ENCODE measurements at regions not wholly inside any gene's neighbourhood (a gene's known extent, or its start where the extent isn't known, plus 50 kb on each side); places are given as distances from the start of the nearest gene placed in this dataset.

- Mint-ChIP-seq H3K27ac (no peak overlapping the region), H3K27me3 (no peaks in the 10 kb centered on the region), H3K4me3 (no peak overlapping the region), H3K36me3 (ENCODE audit: low read depth) (no peaks in the 10 kb centered on the region), H3K9me3 (peaks cover 8% of the 10 kb centered on the region), H3K4me1 (no peaks in the 10 kb centered on the region)
- intact Hi-C loops (cut with micrococcal nuclease) = no loop called here
- ChIA-PET POLR2A (no interaction called here), CTCF (no interaction called here)
- ATAC-seq (ENCODE audit: low read depth) (no peak), DNase-seq (no peak)
- no peak for TF ChIP-seq CTCF (IDR thresholded peaks at IDR 0.05)
Observed at GRCh38 chr20:11311659-11312224, 606.0 kb upstream of the BTBD3 start.

DNA sequence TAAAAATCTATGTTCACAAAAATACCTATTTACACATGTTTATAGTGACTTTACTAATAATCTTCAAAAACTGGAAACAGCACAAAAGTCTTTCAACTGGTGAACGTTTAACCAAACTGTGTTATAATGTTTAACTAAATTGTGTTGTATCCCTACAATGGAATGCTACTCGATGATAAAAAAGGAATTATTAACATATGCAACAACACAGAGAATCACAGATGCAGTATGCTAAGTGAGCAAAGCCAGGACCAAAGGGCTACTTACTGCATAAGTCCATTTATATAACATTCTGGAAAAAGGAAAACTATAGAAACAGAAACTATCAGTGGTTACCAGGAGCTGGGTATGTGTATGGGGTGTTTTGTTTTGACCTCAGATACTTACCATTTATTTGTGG, 602.2 kb upstream of the BTBD3 start:
- intact Hi-C loops (cut with micrococcal nuclease) = no loop called here
- Mint-ChIP-seq H3K27me3 (no peaks in the 10 kb centered on the region), H3K4me1 (no peaks in the 10 kb centered on the region), H3K36me3 (ENCODE audit: low read depth) (no peaks in the 10 kb centered on the region), H3K9me3 (peaks cover 8% of the 10 kb centered on the region), H3K4me3 (no peak overlapping the region), H3K27ac (no peak overlapping the region)
- POLR2A ChIA-PET = no interaction called here
- TF ChIP-seq CTCF (IDR thresholded peaks at IDR 0.05) = no peak
- DNase-seq (no peak), ATAC-seq (ENCODE audit: low read depth) (no peak)
- CTCF ChIA-PET = no interaction called here

GRCh38 chr20:11316244-11316643, 601.4 kb upstream of the BTBD3 start:
- H3K27ac Mint-ChIP-seq = no peak overlapping the region
- no peaks in the 10 kb centered on the region for H3K27me3 Mint-ChIP-seq
- CTCF ChIA-PET = no interaction called here

DNA sequence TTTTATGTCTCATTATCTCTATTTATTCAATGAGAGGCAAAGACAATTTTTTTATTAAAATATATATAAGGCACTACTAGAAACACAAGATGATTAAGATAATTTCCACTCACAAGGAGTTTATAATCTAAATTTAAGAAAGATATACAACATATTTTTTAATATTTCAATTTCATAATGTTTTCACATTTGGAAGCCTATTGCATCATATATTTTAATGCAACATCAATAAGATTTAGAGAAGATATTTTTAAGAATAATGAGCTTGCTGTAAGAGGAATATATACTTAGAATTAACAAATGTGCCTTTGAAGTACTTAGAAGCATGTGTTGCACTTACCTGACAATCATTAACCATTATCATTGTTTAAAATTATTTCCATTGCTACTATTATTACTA, 597.7 kb upstream of the BTBD3 start:
- ChIA-PET POLR2A (no interaction called here), CTCF (no interaction called here)
- DNase-seq = no peak
- intact Hi-C loops (cut with micrococcal nuclease) = no loop called here
- no peaks in the 10 kb centered on the region for H3K36me3 Mint-ChIP-seq (ENCODE audit: low read depth)
- TF ChIP-seq CTCF (IDR thresholded peaks at IDR 0.05) = no peak
- no peak overlapping the region for H3K27ac Mint-ChIP-seq
- H3K27me3 Mint-ChIP-seq = no peaks in the 10 kb centered on the region
- H3K4me3 Mint-ChIP-seq = no peak overlapping the region
- no peaks in the 10 kb centered on the region for H3K4me1 Mint-ChIP-seq
- H3K9me3 Mint-ChIP-seq = peaks cover 17% of the 10 kb centered on the region
- ATAC-seq (ENCODE audit: low read depth) = no peak

More at GRCh38 chr20:11316244-11316643, 601.4 kb upstream of the BTBD3 start:
- TF ChIP-seq CTCF (IDR thresholded peaks at IDR 0.05) = no peak
- DNase-seq (no peak), ATAC-seq (ENCODE audit: low read depth) (no peak)
- H3K9me3 Mint-ChIP-seq = peaks cover 10% of the 10 kb centered on the region
- H3K4me3 Mint-ChIP-seq = no peak overlapping the region
- H3K4me1 Mint-ChIP-seq = no peaks in the 10 kb centered on the region
- POLR2A ChIA-PET = no interaction called here
- intact Hi-C loops (cut with micrococcal nuclease) = no loop called here
- H3K36me3 Mint-ChIP-seq (ENCODE audit: low read depth) = no peaks in the 10 kb centered on the region

DNA sequence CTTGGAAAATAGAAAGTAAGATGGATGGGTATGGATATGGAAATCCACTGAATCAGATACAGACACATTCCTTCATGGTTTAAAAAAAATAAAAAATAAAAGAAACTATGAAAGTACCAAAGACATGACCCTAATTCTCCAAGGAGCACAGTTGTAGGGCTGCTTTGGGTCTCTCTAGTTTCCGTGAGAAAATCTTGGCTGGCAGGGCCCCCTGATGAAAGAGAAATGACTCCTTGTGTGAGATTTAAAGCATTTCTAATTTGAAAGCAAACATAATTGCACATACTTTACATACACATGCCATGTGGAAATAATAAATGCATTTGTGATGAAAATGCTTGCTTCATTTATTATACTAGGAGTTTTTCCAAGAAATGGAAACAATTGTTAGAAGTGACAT, 593.9 kb upstream of the BTBD3 start:
- H3K4me1 Mint-ChIP-seq = no peaks in the 10 kb centered on the region
- intact Hi-C loops (cut with micrococcal nuclease) = no loop called here
- no peak overlapping the region for H3K27ac Mint-ChIP-seq
- H3K36me3 Mint-ChIP-seq (ENCODE audit: low read depth) = no peaks in the 10 kb centered on the region
- H3K4me3 Mint-ChIP-seq = no peak overlapping the region
- no peak for DNase-seq
- TF ChIP-seq CTCF (IDR thresholded peaks at IDR 0.05) = no peak
- no peaks in the 10 kb centered on the region for H3K27me3 Mint-ChIP-seq
- POLR2A ChIA-PET = no interaction called here
- ATAC-seq (ENCODE audit: low read depth) = no peak
- peaks cover 18% of the 10 kb centered on the region for H3K9me3 Mint-ChIP-seq
- CTCF ChIA-PET = no interaction called here

Data from activated B cell treated with CpG ODN at 0.5 μM for 24 hours (primary cell).